K562 (cell line): ENCODE measurements at regions not wholly inside any gene's neighbourhood (a gene's known extent, or its start where the extent isn't known, plus 50 kb on each side); places are given as distances from the start of the nearest gene placed in this dataset.

Source experiments
- CTCF ChIP-seq, 3 experiments: IDR thresholded peaks in 2 of 3; conservative IDR thresholded peaks in 1 of 3; 2 replicates each; pipeline ENCODE4 v1.5.1; 2011 to 2012; ENCODE audit warnings: low read length in 3 of 3, mild to moderate bottlenecking in 3 of 3, control low read depth in 2 of 3, improper control_type of control experiment in 1 of 3, inconsistent platforms in 1 of 3, low read depth in 1 of 3, mixed read lengths in 1 of 3, moderate library complexity in 1 of 3; ENCODE audit not compliant: insufficient read depth in 2 of 3
- FOXA3 ChIP-seq, 2 experiments: fragments of 450-650 bp in 1 of 2; sonication (generic) in 1 of 2; formaldehyde crosslinking; IDR thresholded peaks in 1 of 2; conservative IDR thresholded peaks in 1 of 2; 2 replicates each; pipeline versions ENCODE4 v1.4.0 to v1.8.0; 2020 to 2022; ENCODE audit warnings: mild to moderate bottlenecking in 2 of 2, missing genetic modification reagents in 1 of 2
- TSHZ1 ChIP-seq: fragments of 250-450 bp; sonication (Bioruptor Pico); IDR thresholded peaks from 2 replicates; pipeline ENCODE4 v1.4.0; 2020; ENCODE audit warnings: mild to moderate bottlenecking, moderate library complexity
- USF2 ChIP-seq: sonication (generic); formaldehyde crosslinking; IDR thresholded peaks from 2 replicates; pipeline ENCODE4 v1.5.0; 2020; ENCODE audit warnings: missing genetic modification reagents
- ZNF395 ChIP-seq: fragments of 200-800 bp; sonication (Bioruptor generic); IDR thresholded peaks from 2 replicates; pipeline ENCODE4 v1.6.1; 2017; ENCODE audit warnings: missing genetic modification characterization, missing compliant biosample characterization

GRCh38 chr12:72135021-72135301 is 137.2 kb upstream of the TRHDE start:
- no peak for TF ChIP-seq CTCF (IDR thresholded peaks at IDR 0.05 in 2 of 3, conservative IDR thresholded peaks at IDR 0.05 in 1 of 3; ENCODE audit: insufficient read depth in 2 of 3, low read depth in 1 of 3, low read length in 3 of 3)
- TF ChIP-seq ZNF395 (CRISPR knock-in tag), result no peak
- no peak for TF ChIP-seq FOXA3 (CRISPR knock-in tag; conservative IDR thresholded peaks at IDR 0.05 in 1 of 2, IDR thresholded peaks at IDR 0.05 in 1 of 2)
- no peak for TF ChIP-seq USF2
- TF ChIP-seq TSHZ1 (CRISPR knock-in tag), result no peak
